IMR-90 (cell line): ENCODE measurements at regions not wholly inside any gene's neighbourhood (a gene's known extent, or its start where the extent isn't known, plus 50 kb on each side); places are given as distances from the start of the nearest gene placed in this dataset.

ENCODE experiments used
- ATAC-seq: fragments of 200-7000 bp; cut with Tn5 transposase; 2 replicates; pipeline ENCODE4 v1.9.1; 2020; ENCODE audit warnings: low read depth, mild to moderate bottlenecking, moderate library complexity
- BruUV-seq: library from RNA; stranded (reverse); fragments of 400-500 nt; replicated peaks from 2 replicates; lab custom pipeline; 2021; lab: Mats Ljungman, UMichigan
- CTCF ChIA-PET: fragments of 300-600 bp; formaldehyde crosslinking; extraction: SDS; loops from one replicate; lab custom pipeline; 2021; ENCODE audit warnings: antibody characterized with exemption; lab: Yijun Ruan, JAX
- POLR2A ChIA-PET: fragments of 300-600 bp; sonication (Branson Sonifier 250); formaldehyde crosslinking; loops from one replicate; lab custom pipeline; 2022; ENCODE audit warnings: antibody characterized with exemption; ENCODE audit not compliant: unreplicated experiment; lab: Charles Lee
- DNase-seq: peaks from one replicate; pipeline ENCODE4 v3.0.0; 2013
- H2AFZ ChIP-seq: replicated peaks from 2 replicates; pipeline ENCODE3; 2013; ENCODE audit warnings: low read length, mild to moderate bottlenecking; ENCODE audit not compliant: poor library complexity
- H2AK5ac ChIP-seq: 2 replicates; pipeline ENCODE4 v1.6.1; 2013; ENCODE audit warnings: low read depth, low read length, inconsistent platforms
- H2AK9ac ChIP-seq: replicated peaks from 2 replicates; pipeline ENCODE3; 2013; ENCODE audit warnings: mild to moderate bottlenecking, low read depth, low read length, moderate library complexity; ENCODE audit not compliant: poor library complexity
- H2BK120ac ChIP-seq: 2 replicates; pipeline ENCODE4 v1.6.1; 2013; ENCODE audit warnings: low read depth, low read length, inconsistent platforms
- H2BK15ac ChIP-seq: 3 replicates; pipeline ENCODE4 v1.6.1; 2013; ENCODE audit warnings: low read depth, low read length, inconsistent platforms
- H2BK20ac ChIP-seq: 2 replicates; pipeline ENCODE4 v1.6.1; 2013; ENCODE audit warnings: low read depth, mild to moderate bottlenecking, inconsistent platforms, low read length, moderate library complexity
- H2BK5ac ChIP-seq: 2 replicates; pipeline ENCODE4 v1.6.1; 2013; ENCODE audit warnings: mild to moderate bottlenecking, low read depth, low read length, inconsistent platforms; ENCODE audit not compliant: poor library complexity, severe bottlenecking
- H3K14ac ChIP-seq: replicated peaks from 2 replicates; pipeline ENCODE4 v1.6.1; 2013; ENCODE audit warnings: low read depth, low read length, inconsistent platforms
- H3K18ac ChIP-seq: 2 replicates; pipeline ENCODE4 v1.6.1; 2013; ENCODE audit warnings: low read depth, low read length, control low read depth
- H3K23ac ChIP-seq: 2 replicates; pipeline ENCODE4 v1.6.1; 2013; ENCODE audit warnings: low read depth, low read length, inconsistent platforms
- H3K27ac ChIP-seq: 2 replicates; pipeline ENCODE4 v1.5.1; 2013; ENCODE audit warnings: mild to moderate bottlenecking, control low read depth, low read length; ENCODE audit not compliant: insufficient read depth
- H3K27me3 ChIP-seq: 2 replicates; pipeline ENCODE4 v1.6.1; 2013; ENCODE audit warnings: low read length; ENCODE audit not compliant: control insufficient read depth, insufficient read depth
- H3K36me3 ChIP-seq: 2 replicates; pipeline ENCODE4 v1.6.1; 2013; ENCODE audit warnings: low read length, mixed read lengths; ENCODE audit not compliant: control insufficient read depth, insufficient read depth
- H3K4ac ChIP-seq: 2 replicates; pipeline ENCODE4 v1.6.1; 2013; ENCODE audit warnings: low read depth, low read length, inconsistent platforms
- H3K4me1 ChIP-seq: 2 replicates; pipeline ENCODE4 v1.6.1; 2013; ENCODE audit warnings: low read length, mixed read lengths; ENCODE audit not compliant: control insufficient read depth, insufficient read depth
- H3K4me2 ChIP-seq: 2 replicates; pipeline ENCODE4 v1.6.1; 2013; ENCODE audit warnings: low read depth, mild to moderate bottlenecking, control low read depth, low read length, moderate library complexity
- H3K4me3 ChIP-seq: 2 replicates; pipeline ENCODE4 v1.5.1; 2013; ENCODE audit warnings: low read depth, mild to moderate bottlenecking, control low read depth, low read length, moderate library complexity; ENCODE audit not compliant: insufficient read depth
- H3K56ac ChIP-seq: 2 replicates; pipeline ENCODE4 v1.6.1; 2013; ENCODE audit warnings: low read length, inconsistent platforms; ENCODE audit not compliant: insufficient read depth; ENCODE audit errors: extremely low read depth
- H3K79me1 ChIP-seq, 2 experiments: 2 replicates each; pipeline ENCODE4 v1.6.1; 2013; ENCODE audit warnings: low read length in 2 of 2, inconsistent platforms in 1 of 2, low read depth in 1 of 2
- H3K9ac ChIP-seq: 2 replicates; pipeline ENCODE4 v1.6.1; 2013; ENCODE audit warnings: low read depth, low read length, control low read depth
- H3K9me1 ChIP-seq: 2 replicates; pipeline ENCODE4 v1.6.1; 2013; ENCODE audit warnings: low read length, inconsistent platforms; ENCODE audit not compliant: insufficient read depth
- H3K9me3 ChIP-seq: 2 replicates; pipeline ENCODE4 v1.6.1; 2013; ENCODE audit warnings: low read length; ENCODE audit not compliant: control insufficient read depth, insufficient read depth
- H4K20me1 ChIP-seq: 2 replicates; pipeline ENCODE4 v1.6.1; 2013; ENCODE audit warnings: low read length, inconsistent platforms; ENCODE audit not compliant: insufficient read depth
- H4K5ac ChIP-seq: 2 replicates; pipeline ENCODE4 v1.6.1; 2013; ENCODE audit warnings: mild to moderate bottlenecking, low read depth, low read length, control low read depth
- H4K8ac ChIP-seq, 2 experiments: 2 replicates each; pipeline ENCODE4 v1.6.1; 2013; ENCODE audit warnings: low read depth in 2 of 2, low read length in 2 of 2, control low read depth in 1 of 2, inconsistent platforms in 1 of 2
- H4K91ac ChIP-seq: 2 replicates; pipeline ENCODE4 v1.6.1; 2013; ENCODE audit warnings: low read depth, low read length, inconsistent platforms; ENCODE audit not compliant: insufficient read depth
- BHLHE40 ChIP-seq: fragments of 150-350 bp; IDR thresholded peaks from 2 replicates; pipeline ENCODE4 v1.6.1; 2016; ENCODE audit warnings: mild to moderate bottlenecking, low read depth, low read length
- CEBPB ChIP-seq: IDR thresholded peaks from 2 replicates; pipeline ENCODE4 v1.6.1; 2012; ENCODE audit warnings: low read depth, low read length, improper control_type of control experiment
- CHD1 ChIP-seq: IDR thresholded peaks from 2 replicates; pipeline ENCODE4 v1.6.1; 2012; ENCODE audit warnings: low read depth, low read length, improper control_type of control experiment
- ELK1 ChIP-seq: fragments of 150-350 bp; IDR thresholded peaks from 2 replicates; pipeline ENCODE4 v1.6.1; 2016; ENCODE audit warnings: low read depth, mild to moderate bottlenecking, low read length, moderate library complexity, borderline replicate concordance
- FOS ChIP-seq: fragments of 150-350 bp; IDR thresholded peaks from 2 replicates; pipeline ENCODE4 v1.6.1; 2016; ENCODE audit warnings: low read depth, low read length
- MAFK ChIP-seq: IDR thresholded peaks from 2 replicates; pipeline ENCODE4 v1.6.1; 2012; ENCODE audit warnings: low read depth, low read length, improper control_type of control experiment
- MAZ ChIP-seq: IDR thresholded peaks from 2 replicates; pipeline ENCODE4 v1.6.1; 2012; ENCODE audit warnings: low read depth, mild to moderate bottlenecking, low read length, improper control_type of control experiment, moderate library complexity, borderline replicate concordance
- MXI1 ChIP-seq: IDR thresholded peaks from 2 replicates; pipeline ENCODE4 v1.6.1; 2012; ENCODE audit warnings: low read depth, mild to moderate bottlenecking, low read length, moderate library complexity, borderline replicate concordance
- NFE2L2 ChIP-seq: fragments of 150-350 bp; IDR thresholded peaks from 2 replicates; pipeline ENCODE4 v1.6.1; 2016; ENCODE audit warnings: low read depth, mild to moderate bottlenecking, low read length
- POLR2A ChIP-seq: IDR thresholded peaks from 2 replicates; pipeline ENCODE4 v1.6.1; 2012; ENCODE audit warnings: mild to moderate bottlenecking, low read depth, low read length
- RAD21 ChIP-seq: IDR thresholded peaks from 2 replicates; pipeline ENCODE4 v1.6.1; 2012; ENCODE audit warnings: low read length, improper control_type of control experiment
- RCOR1 ChIP-seq: IDR thresholded peaks from 2 replicates; pipeline ENCODE4 v1.6.1; 2012; ENCODE audit warnings: mild to moderate bottlenecking, low read length, improper control_type of control experiment; ENCODE audit not compliant: insufficient replicate concordance
- RFX5 ChIP-seq: IDR thresholded peaks from 2 replicates; pipeline ENCODE4 v1.8.0; 2012; ENCODE audit warnings: low read depth, mild to moderate bottlenecking, low read length, moderate library complexity
- SMC3 ChIP-seq: fragments of 150-350 bp; IDR thresholded peaks from 2 replicates; pipeline ENCODE4 v1.6.1; 2016; ENCODE audit warnings: low read depth, mild to moderate bottlenecking, antibody characterized with exemption, low read length, moderate library complexity
- USF2 ChIP-seq: fragments of 150-350 bp; IDR thresholded peaks from 2 replicates; pipeline ENCODE4 v1.6.1; 2017; ENCODE audit warnings: mild to moderate bottlenecking, antibody characterized with exemption, low read length, low read depth
- WGBS, 2 experiments: methylation state at CpG; one replicate each; pipeline versions ENCODE4 v1.1.5 to v1.1.7; 2013; ENCODE audit warnings: missing lambda C conversion rate in 2 of 2; ENCODE audit not compliant: insufficient read length in 1 of 2; ENCODE audit errors: extremely low coverage in 2 of 2; 5-methylcytosine and 5-hydroxymethylcytosine counted together
- dilution Hi-C: fragments of 300-500 bp; cut with HindIII; formaldehyde crosslinking; loops from one replicate; pipeline ENCODE4 v1.14.3; 2018; ENCODE audit warnings: low sequenced_read_pairs; ENCODE audit not compliant: unreplicated experiment
- in situ Hi-C: fragments of 300-500 bp; cut with MboI; formaldehyde crosslinking; loops from 3 replicates; pipeline ENCODE4 v1.14.3; 2019; ENCODE audit warnings: low sequenced_read_pairs, inconsistent platforms, mixed read lengths
- intact Hi-C: fragments of 100-400 bp; cut with micrococcal nuclease; formaldehyde crosslinking; loops from 2 replicates; pipeline ENCODE4 v1.10.0; 2022

DNA sequence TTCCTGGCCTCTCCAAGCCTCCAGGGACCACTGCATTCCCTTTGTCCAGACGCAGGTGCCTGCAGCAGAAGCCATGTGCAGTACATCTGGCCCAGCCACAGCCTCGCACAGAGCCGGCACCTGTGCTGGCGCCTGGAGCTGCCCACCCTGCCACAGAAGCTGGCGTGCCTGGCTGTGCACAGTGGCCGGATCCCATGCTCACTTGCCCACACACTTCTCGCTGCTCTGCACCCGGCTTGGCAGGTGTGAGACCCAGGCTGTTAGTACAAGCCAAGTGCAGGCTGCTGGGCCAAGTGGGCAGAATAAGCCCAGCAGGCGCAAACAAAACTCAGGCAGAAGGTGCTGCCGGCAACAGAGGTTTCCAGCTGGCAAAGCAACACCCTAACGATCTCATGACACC is 124.5 kb upstream of the CCDC150 start:
- Histone ChIP-seq H3K9ac (no peak overlapping the region), H3K9me3 (no peaks in the 10 kb centered on the region), H3K4ac (no peak overlapping the region), H3K4me3 (no peak overlapping the region), H3K14ac (no peak overlapping the region), H2BK20ac (no peak overlapping the region), H3K4me2 (no peak overlapping the region), H4K5ac (no peak overlapping the region), H2BK15ac (no peak overlapping the region), H3K9me1 (no peaks in the 10 kb centered on the region), H3K79me1 (no peaks in the 10 kb centered on the region; a peak in 1 of 4 replicates), H3K4me1 (no peaks in the 10 kb centered on the region), H2BK5ac (no peak overlapping the region), H2AK9ac (no peak overlapping the region), H4K8ac (no peak overlapping the region), H3K36me3 (no peaks in the 10 kb centered on the region), H3K27ac (no peak overlapping the region), H3K27me3 (no peaks in the 10 kb centered on the region), H4K20me1 (no peaks in the 10 kb centered on the region), H4K91ac (no peak overlapping the region), H2AK5ac (no peak overlapping the region), H3K23ac (no peak overlapping the region), H2AFZ (no peak overlapping the region), H2BK120ac (no peak overlapping the region), H3K56ac (no peak overlapping the region), H3K18ac (no peak overlapping the region)
- DNase-seq (no peak), ATAC-seq (no peak)
- BruUV-seq, result no TSS peak
- dilution Hi-C loops, result no loop called here
- no peak for TF ChIP-seq RFX5
- TF ChIP-seq USF2, result no peak
- TF ChIP-seq MAZ, result no peak
- TF ChIP-seq ELK1, result no peak
- TF ChIP-seq RCOR1, result no peak
- no peak for TF ChIP-seq POLR2A
- TF ChIP-seq NFE2L2, result no peak
- TF ChIP-seq MXI1, result no peak
- TF ChIP-seq CEBPB, result no peak
- TF ChIP-seq CHD1, result no peak
- TF ChIP-seq MAFK, result no peak
- no peak for TF ChIP-seq RAD21
- no peak for TF ChIP-seq SMC3
- TF ChIP-seq BHLHE40, result no peak
- TF ChIP-seq FOS, result no peak
- intact Hi-C loops, result no loop called here
- WGBS, 2 experiments, result 80% methylated on average over 6 of the region's 11 CpGs; no CpG with 5 or more reads in 1 of the 2 experiments
- in situ Hi-C loops, result no loop called here
- POLR2A ChIA-PET, result no interaction called here
- CTCF ChIA-PET, result no interaction called here
